ENCODE measurements at regions not wholly inside any gene's neighbourhood (a gene's known extent, or its start where the extent isn't known, plus 50 kb on each side); places are given as distances from the start of the nearest gene placed in this dataset.
A peak's percentile ranks its signal among the peaks of the same experiment; 100 is the strongest.
"Not testable (repeated sequence)": the region's sequence is repeated elsewhere in the genome, so short reads cannot be mapped to it uniquely, and the experiment has no call there.

GRCh38 chr22:47540011-47540410, 777.6 kb downstream of the TBC1D22A start:
- H3K36me3 Mint-ChIP-seq, result no peaks in the 10 kb centered on the region
- H3K4me1 Mint-ChIP-seq, result peaks cover 0 to 2% (median 0%) of the 10 kb centered on the region in 3 donors
- peaks cover 2% of the 10 kb centered on the region for H3K27me3 Mint-ChIP-seq

GRCh38 chr22:47539374-47539773, 776.9 kb downstream of the TBC1D22A start:
- peaks cover 2 to 8% (median 4%) of the 10 kb centered on the region in 3 donors for H3K9me3 Mint-ChIP-seq
- H3K4me1 Mint-ChIP-seq, result peaks cover 0 to 2% (median 0%) of the 10 kb centered on the region in 3 donors
- no peaks in the 10 kb centered on the region for H3K36me3 Mint-ChIP-seq
- H3K27me3 Mint-ChIP-seq, result peaks cover 2% of the 10 kb centered on the region
- H3K4me3 Mint-ChIP-seq, result no peak overlapping the region
- H3K27ac Mint-ChIP-seq, result no peak overlapping the region

More at GRCh38 chr22:47540011-47540410, 777.6 kb downstream of the TBC1D22A start:
- Mint-ChIP-seq H3K9me3 (peaks cover 2 to 8% (median 4%) of the 10 kb centered on the region in 3 donors), H3K4me3 (no peak overlapping the region), H3K27ac (no peak overlapping the region)

GRCh38 chr22:47535681-47536080, 773.2 kb downstream of the TBC1D22A start:
- peaks cover 2% of the 10 kb centered on the region for H3K27me3 Mint-ChIP-seq
- H3K9me3 Mint-ChIP-seq, result peaks cover 2 to 17% (median 4%) of the 10 kb centered on the region in 3 donors
- H3K4me3 Mint-ChIP-seq, result no peak overlapping the region
- H3K27ac Mint-ChIP-seq, result no peak overlapping the region
- H3K36me3 Mint-ChIP-seq, result peaks cover 2% of the 10 kb centered on the region
- peaks cover 0 to 4% (median 0%) of the 10 kb centered on the region in 3 donors for H3K4me1 Mint-ChIP-seq

GRCh38 chr22:47534804-47535410, 772.5 kb downstream of the TBC1D22A start:
- peaks cover 2 to 17% (median 4%) of the 10 kb centered on the region in 3 donors for H3K9me3 Mint-ChIP-seq
- no peak overlapping the region for H3K4me3 Mint-ChIP-seq
- no peak overlapping the region for H3K27ac Mint-ChIP-seq
- peaks cover 0 to 4% (median 0%) of the 10 kb centered on the region in 3 donors for H3K4me1 Mint-ChIP-seq
- H3K36me3 Mint-ChIP-seq, result peaks cover 2% of the 10 kb centered on the region
- H3K27me3 Mint-ChIP-seq, result peaks cover 2% of the 10 kb centered on the region

- peaks cover 2% of the 10 kb centered on the region for H3K27me3 Mint-ChIP-seq
- H3K9me3 Mint-ChIP-seq, result peaks cover 2 to 17% (median 4%) of the 10 kb centered on the region in 3 donors
- H3K27ac Mint-ChIP-seq, result no peak overlapping the region
- peaks cover 0 to 4% (median 0%) of the 10 kb centered on the region in 3 donors for H3K4me1 Mint-ChIP-seq
- H3K36me3 Mint-ChIP-seq, result peaks cover 2% of the 10 kb centered on the region
- no peak overlapping the region for H3K4me3 Mint-ChIP-seq
Measured at GRCh38 chr22:47533961-47534803, 771.7 kb downstream of the TBC1D22A start.

- H3K36me3 Mint-ChIP-seq, result no peaks in the 10 kb centered on the region
- H3K27me3 Mint-ChIP-seq, result peaks cover 1% of the 10 kb centered on the region
- H3K27ac Mint-ChIP-seq, result no peak overlapping the region
- H3K9me3 Mint-ChIP-seq, result no peaks in the 10 kb centered on the region
- H3K4me1 Mint-ChIP-seq, result no peaks in the 10 kb centered on the region
- H3K4me3 Mint-ChIP-seq, result no peak overlapping the region
Measured at GRCh38 chr22:47517062-47517461, 754.6 kb downstream of the TBC1D22A start.

GRCh38 chr22:47515384-47516125, 753.1 kb downstream of the TBC1D22A start:
- H3K4me3 Mint-ChIP-seq, result no peak overlapping the region
- H3K27me3 Mint-ChIP-seq, result peaks cover 1% of the 10 kb centered on the region
- no peaks in the 10 kb centered on the region for H3K36me3 Mint-ChIP-seq
- no peak overlapping the region for H3K27ac Mint-ChIP-seq
- H3K9me3 Mint-ChIP-seq, result no peaks in the 10 kb centered on the region
- H3K4me1 Mint-ChIP-seq, result no peaks in the 10 kb centered on the region

- Mint-ChIP-seq H3K27me3 (peaks cover 1% of the 10 kb centered on the region), H3K4me1 (no peaks in the 10 kb centered on the region), H3K36me3 (no peaks in the 10 kb centered on the region), H3K27ac (no peak overlapping the region), H3K9me3 (no peaks in the 10 kb centered on the region), H3K4me3 (no peak overlapping the region)
Measured at GRCh38 chr22:47512617-47513016, 750.2 kb downstream of the TBC1D22A start.

- Mint-ChIP-seq H3K27ac (no peak overlapping the region), H3K36me3 (no peaks in the 10 kb centered on the region), H3K9me3 (peaks cover 5 to 8% (median 5%) of the 10 kb centered on the region in 3 donors), H3K27me3 (no peaks in the 10 kb centered on the region), H3K4me3 (no peak overlapping the region), H3K4me1 (no peaks in the 10 kb centered on the region)
Measured at GRCh38 chr22:47504962-47505361, 742.5 kb downstream of the TBC1D22A start.

GRCh38 chr22:47498969-47499495, 736.6 kb downstream of the TBC1D22A start:
- Mint-ChIP-seq H3K4me1 (peaks cover 0 to 12% (median 0%) of the 10 kb centered on the region in 3 donors), H3K4me3 (no peak overlapping the region), H3K36me3 (no peaks in the 10 kb centered on the region), H3K27me3 (no peaks in the 10 kb centered on the region), H3K27ac (no peak overlapping the region), H3K9me3 (peaks cover 8 to 16% (median 11%) of the 10 kb centered on the region in 3 donors)

GRCh38 chr22:47497666-47498065, 735.2 kb downstream of the TBC1D22A start:
- Mint-ChIP-seq H3K4me3 (no peak overlapping the region), H3K27ac (no peak overlapping the region), H3K36me3 (no peaks in the 10 kb centered on the region), H3K4me1 (peaks cover 0 to 13% (median 0%) of the 10 kb centered on the region in 3 donors), H3K27me3 (no peaks in the 10 kb centered on the region), H3K9me3 (peaks cover 8 to 16% (median 9%) of the 10 kb centered on the region in 3 donors)

GRCh38 chr22:47495110-47495509, 732.7 kb downstream of the TBC1D22A start:
- H3K27ac Mint-ChIP-seq, result peak overlapping the region; percentile 27 to 67 (median 54)
- H3K27me3 Mint-ChIP-seq, result no peaks in the 10 kb centered on the region
- H3K36me3 Mint-ChIP-seq, result no peaks in the 10 kb centered on the region
- peak overlapping the region in 2 of 4 donors; percentile 1 to 79 for H3K4me3 Mint-ChIP-seq
- peaks cover 4 to 15% (median 6%) of the 10 kb centered on the region in 3 donors for H3K9me3 Mint-ChIP-seq
- peaks cover 0 to 13% (median 0%) of the 10 kb centered on the region in 3 donors for H3K4me1 Mint-ChIP-seq

GRCh38 chr22:47488131-47488530, 725.7 kb downstream of the TBC1D22A start:
- not testable (repeated sequence) for H3K9me3 Mint-ChIP-seq, H3K27me3 Mint-ChIP-seq, H3K27ac Mint-ChIP-seq, H3K4me1 Mint-ChIP-seq, H3K4me3 Mint-ChIP-seq, H3K36me3 Mint-ChIP-seq

GRCh38 chr22:47486569-47487312, 724.3 kb downstream of the TBC1D22A start:
- Mint-ChIP-seq H3K27ac (no peak overlapping the region), H3K9me3 (peaks cover 2 to 6% (median 4%) of the 10 kb centered on the region in 3 donors), H3K36me3 (no peaks in the 10 kb centered on the region), H3K4me3 (peak overlapping the region in 1 of 4 donors; percentile 69), H3K4me1 (peaks cover 0 to 1% (median 0%) of the 10 kb centered on the region in 3 donors), H3K27me3 (peaks cover 4% of the 10 kb centered on the region)
